Karpas-422 (cell line): ENCODE measurements at regions not wholly inside any gene's neighbourhood (a gene's known extent, or its start where the extent isn't known, plus 50 kb on each side); places are given as distances from the start of the nearest gene placed in this dataset.

Experiments
- DNase-seq: peaks from one replicate; pipeline ENCODE4 v3.0.0-alpha.2; 2015
- H2AFZ ChIP-seq: fragments of 200-600 bp; sonication (generic); 2 replicates; pipeline ENCODE4 v1.6.1; 2014; ENCODE audit warnings: antibody characterized with exemption, low read length, mixed read lengths
- H3K27ac ChIP-seq: fragments of 200-600 bp; sonication (generic); 2 replicates; pipeline ENCODE4 v1.5.1; 2014; ENCODE audit warnings: mild to moderate bottlenecking, low read length, moderate library complexity
- H3K27me3 ChIP-seq: fragments of 200-600 bp; sonication (generic); 2 replicates; pipeline ENCODE4 v1.6.1; 2014; ENCODE audit warnings: low read length, mixed read lengths
- H3K36me3 ChIP-seq: fragments of 200-600 bp; sonication (generic); 2 replicates; pipeline ENCODE4 v1.6.1; 2014; ENCODE audit warnings: low read length, mixed read lengths; ENCODE audit not compliant: insufficient read depth
- H3K4me1 ChIP-seq: fragments of 200-600 bp; sonication (generic); 2 replicates; pipeline ENCODE4 v1.6.1; 2014; ENCODE audit warnings: mild to moderate bottlenecking, low read length, mixed read lengths
- H3K4me2 ChIP-seq: fragments of 200-600 bp; sonication (generic); 2 replicates; pipeline ENCODE4 v1.6.1; 2014; ENCODE audit warnings: low read length, low read depth, mild to moderate bottlenecking; ENCODE audit not compliant: poor library complexity, severe bottlenecking
- H3K4me3 ChIP-seq: fragments of 200-600 bp; sonication (generic); 2 replicates; pipeline ENCODE4 v1.5.1; 2014; ENCODE audit warnings: mild to moderate bottlenecking, antibody characterized with exemption, low read length, mixed read lengths
- H3K79me2 ChIP-seq: fragments of 200-600 bp; sonication (generic); 2 replicates; pipeline ENCODE4 v1.6.1; 2014; ENCODE audit warnings: mild to moderate bottlenecking, low read length, mixed read lengths
- H3K9ac ChIP-seq: fragments of 200-600 bp; sonication (generic); 2 replicates; pipeline ENCODE4 v1.6.0; 2014; ENCODE audit warnings: low read length
- H3K9me2 ChIP-seq: fragments of 200-600 bp; sonication (generic), shearing (Covaris generic); replicated peaks from 2 replicates; pipeline ENCODE4 v1.6.0; 2014; ENCODE audit warnings: mild to moderate bottlenecking, low read length, moderate library complexity; ENCODE audit not compliant: insufficient read depth
- H3K9me3 ChIP-seq: fragments of 300-700, 200-600 bp; sonication (generic); 2 replicates; pipeline ENCODE4 v1.6.1; 2014; ENCODE audit warnings: low read length, mixed read lengths
- H4K20me1 ChIP-seq: fragments of 200-600 bp; sonication (generic); 2 replicates; pipeline ENCODE4 v1.6.1; 2014; ENCODE audit warnings: mild to moderate bottlenecking, antibody characterized with exemption, low read length, low read depth; ENCODE audit not compliant: insufficient read depth

- peaks cover 61% of the 10 kb centered on the region for H3K4me1 ChIP-seq
- no peaks in the 10 kb centered on the region for H3K36me3 ChIP-seq
- H3K79me2 ChIP-seq = no peaks in the 10 kb centered on the region
- H3K9me2 ChIP-seq = no peaks in the 10 kb centered on the region
- DNase-seq = peak; percentile 78
- no peak overlapping the region for H3K27ac ChIP-seq
- peak overlapping the region; percentile 13; the same call in 1 of the 2 replicates for H2AFZ ChIP-seq
- H3K9ac ChIP-seq = peak overlapping the region; percentile 16; the same call in 1 of the 2 replicates
- H3K9me3 ChIP-seq = no peaks in the 10 kb centered on the region
- peak overlapping the region; percentile 34 for H3K4me2 ChIP-seq
- no peaks in the 10 kb centered on the region for H4K20me1 ChIP-seq
- 0 out of 2 replicates have a peak overlapping the region, but pooled peaks have one; percentile 0 for H3K4me3 ChIP-seq
- H3K27me3 ChIP-seq = no peaks in the 10 kb centered on the region
These were observed 491.2 kb downstream of the COG6 start for GRCh38 chr13:40146611-40147117.

- DNase-seq = no peak
These were observed 492.6 kb downstream of the COG6 start for GRCh38 chr13:40148101-40148500.

GRCh38 chr13:40148742-40149141, 493.3 kb downstream of the COG6 start:
- H3K9me2 ChIP-seq = no peaks in the 10 kb centered on the region
- no peaks in the 10 kb centered on the region for H4K20me1 ChIP-seq
- H2AFZ ChIP-seq = no peak overlapping the region
- H3K27ac ChIP-seq = no peak overlapping the region
- H3K9me3 ChIP-seq = no peaks in the 10 kb centered on the region
- DNase-seq = no peak
- H3K27me3 ChIP-seq = no peaks in the 10 kb centered on the region
- peaks cover 62% of the 10 kb centered on the region for H3K4me1 ChIP-seq
- no peak overlapping the region for H3K4me2 ChIP-seq
- H3K36me3 ChIP-seq = no peaks in the 10 kb centered on the region
- H3K79me2 ChIP-seq = no peaks in the 10 kb centered on the region
- no peak overlapping the region for H3K9ac ChIP-seq
- H3K4me3 ChIP-seq = no peak overlapping the region

More at GRCh38 chr13:40148101-40148500, 492.6 kb downstream of the COG6 start:
- H4K20me1 ChIP-seq = no peaks in the 10 kb centered on the region
- H3K9me2 ChIP-seq = no peaks in the 10 kb centered on the region
- H3K4me1 ChIP-seq = peaks cover 62% of the 10 kb centered on the region
- no peaks in the 10 kb centered on the region for H3K9me3 ChIP-seq
- no peak overlapping the region for H3K9ac ChIP-seq
- no peaks in the 10 kb centered on the region for H3K36me3 ChIP-seq
- no peak overlapping the region for H3K4me3 ChIP-seq
- H3K79me2 ChIP-seq = no peaks in the 10 kb centered on the region
- H3K4me2 ChIP-seq = no peak overlapping the region
- H3K27ac ChIP-seq = no peak overlapping the region
- no peak overlapping the region for H2AFZ ChIP-seq
- no peaks in the 10 kb centered on the region for H3K27me3 ChIP-seq

- H4K20me1 ChIP-seq = no peaks in the 10 kb centered on the region
- no peak overlapping the region for H3K27ac ChIP-seq
- no peak for DNase-seq
- no peaks in the 10 kb centered on the region for H3K9me2 ChIP-seq
- H3K79me2 ChIP-seq = no peaks in the 10 kb centered on the region
- H2AFZ ChIP-seq = no peak overlapping the region
- H3K9ac ChIP-seq = no peak overlapping the region
- no peak overlapping the region for H3K4me2 ChIP-seq
- no peaks in the 10 kb centered on the region for H3K27me3 ChIP-seq
- H3K4me3 ChIP-seq = no peak overlapping the region
- peaks cover 59% of the 10 kb centered on the region for H3K4me1 ChIP-seq
- no peaks in the 10 kb centered on the region for H3K9me3 ChIP-seq
- no peaks in the 10 kb centered on the region for H3K36me3 ChIP-seq
These were observed 494.3 kb downstream of the COG6 start for GRCh38 chr13:40149611-40150274.

GRCh38 chr13:40151673-40152072, 496.2 kb downstream of the COG6 start:
- Histone ChIP-seq H3K4me3 (no peak overlapping the region), H3K9me2 (no peaks in the 10 kb centered on the region), H3K9me3 (no peaks in the 10 kb centered on the region), H3K4me2 (peak overlapping the region; percentile 3), H3K27ac (no peak overlapping the region), H3K36me3 (no peaks in the 10 kb centered on the region), H3K79me2 (no peaks in the 10 kb centered on the region), H3K4me1 (peaks cover 41% of the 10 kb centered on the region), H3K9ac (no peak overlapping the region), H3K27me3 (no peaks in the 10 kb centered on the region), H4K20me1 (no peaks in the 10 kb centered on the region), H2AFZ (no peak overlapping the region)
- DNase-seq = no peak

- Histone ChIP-seq H3K9ac (no peak overlapping the region), H3K36me3 (no peaks in the 10 kb centered on the region), H3K79me2 (no peaks in the 10 kb centered on the region), H3K4me2 (no peak overlapping the region), H3K27me3 (no peaks in the 10 kb centered on the region), H3K4me1 (peaks cover 37% of the 10 kb centered on the region), H3K9me2 (no peaks in the 10 kb centered on the region), H3K4me3 (no peak overlapping the region), H3K27ac (no peak overlapping the region), H2AFZ (no peak overlapping the region), H4K20me1 (no peaks in the 10 kb centered on the region), H3K9me3 (no peaks in the 10 kb centered on the region)
- DNase-seq = no peak
These were observed 496.7 kb downstream of the COG6 start for GRCh38 chr13:40152145-40152544.

GRCh38 chr13:40152922-40153321, 497.5 kb downstream of the COG6 start:
- no peaks in the 10 kb centered on the region for H3K36me3 ChIP-seq
- no peaks in the 10 kb centered on the region for H3K79me2 ChIP-seq
- H3K27me3 ChIP-seq = no peaks in the 10 kb centered on the region
- no peak for DNase-seq
- no peaks in the 10 kb centered on the region for H4K20me1 ChIP-seq
- H3K9me3 ChIP-seq = no peaks in the 10 kb centered on the region
- H3K4me1 ChIP-seq = peaks cover 35% of the 10 kb centered on the region
- H3K27ac ChIP-seq = no peak overlapping the region
- H3K4me2 ChIP-seq = no peak overlapping the region
- no peaks in the 10 kb centered on the region for H3K9me2 ChIP-seq
- H3K9ac ChIP-seq = no peak overlapping the region
- no peak overlapping the region for H3K4me3 ChIP-seq
- no peak overlapping the region for H2AFZ ChIP-seq

- H3K36me3 ChIP-seq = no peaks in the 10 kb centered on the region
- no peak overlapping the region for H3K4me3 ChIP-seq
These were observed 498.1 kb downstream of the COG6 start for GRCh38 chr13:40153516-40153915.

More at GRCh38 chr13:40153516-40153915, 498.1 kb downstream of the COG6 start:
- peaks cover 40% of the 10 kb centered on the region for H3K4me1 ChIP-seq
- H3K27ac ChIP-seq = no peak overlapping the region
- DNase-seq = no peak
- H4K20me1 ChIP-seq = no peaks in the 10 kb centered on the region
- H3K27me3 ChIP-seq = no peaks in the 10 kb centered on the region
- H3K9ac ChIP-seq = no peak overlapping the region
- H3K4me2 ChIP-seq = no peak overlapping the region
- no peak overlapping the region for H2AFZ ChIP-seq
- no peaks in the 10 kb centered on the region for H3K9me2 ChIP-seq
- H3K79me2 ChIP-seq = no peaks in the 10 kb centered on the region
- no peaks in the 10 kb centered on the region for H3K9me3 ChIP-seq
